ENCODE measurements at regions not wholly inside any gene's neighbourhood (a gene's known extent, or its start where the extent isn't known, plus 50 kb on each side); places are given as distances from the start of the nearest gene placed in this dataset.

GRCh38 chr5:2134543-2135292, 252.0 kb upstream of the IRX4 start:
- Histone ChIP-seq H3K27me3 (peaks cover 0 to 3% (median 3%) of the 10 kb centered on the region in 3 donors), H3K27ac (no peak overlapping the region), H3K36me3 (no peaks in the 10 kb centered on the region), H3K4me3 (no peak overlapping the region), H3K4me1 (no peaks in the 10 kb centered on the region), H3K9me3 (no peaks in the 10 kb centered on the region)
- ATAC-seq: no peak
- in situ Hi-C loops (cut with MboI; ENCODE audit: low sequenced_read_pairs in 4 of 4): no loop called here
- intact Hi-C loops (cut with DNase I; ENCODE audit: low total_unique reads): no loop called here
- DNase-seq: no peak
- TF ChIP-seq POLR2A (IDR thresholded peaks at IDR 0.05): no peak
- TF ChIP-seq CTCF (IDR thresholded peaks at IDR 0.05 in 4 of 5, conservative IDR thresholded peaks at IDR 0.05 in 1 of 5): no peak

DNA sequence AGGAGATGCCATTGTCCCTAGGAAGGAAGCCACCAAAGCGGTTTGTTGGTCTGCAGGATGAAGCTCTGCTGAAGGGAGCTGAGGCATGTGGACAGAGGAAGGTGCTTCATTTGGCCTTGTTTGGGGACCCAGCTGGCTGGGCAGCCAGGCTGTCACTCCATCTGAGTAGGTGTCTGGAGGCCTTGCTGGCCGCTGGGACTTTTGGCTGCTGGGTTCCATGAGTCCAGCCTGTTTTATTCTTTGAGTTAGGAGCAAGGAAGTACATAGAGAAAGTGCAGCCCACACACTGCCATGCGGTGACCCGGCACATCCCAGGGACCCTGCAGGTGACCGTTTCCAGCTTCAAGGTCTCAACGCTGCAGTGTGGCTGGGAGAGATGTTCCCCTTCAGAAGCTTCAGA, 251.2 kb upstream of the IRX4 start:
- TF ChIP-seq CTCF (IDR thresholded peaks at IDR 0.05 in 4 of 5, conservative IDR thresholded peaks at IDR 0.05 in 1 of 5) (no peak), POLR2A (IDR thresholded peaks at IDR 0.05) (no peak)
- no peak for ATAC-seq
- DNase-seq: no peak
- Histone ChIP-seq H3K27ac (no peak overlapping the region), H3K27me3 (peaks cover 0 to 8% (median 3%) of the 10 kb centered on the region in 3 donors), H3K4me3 (no peak overlapping the region), H3K36me3 (no peaks in the 10 kb centered on the region), H3K4me1 (no peaks in the 10 kb centered on the region), H3K9me3 (no peaks in the 10 kb centered on the region)
- intact Hi-C loops (cut with DNase I; ENCODE audit: low total_unique reads) (no loop called here), in situ Hi-C loops (cut with MboI; ENCODE audit: low sequenced_read_pairs in 4 of 4) (no loop called here)

DNA sequence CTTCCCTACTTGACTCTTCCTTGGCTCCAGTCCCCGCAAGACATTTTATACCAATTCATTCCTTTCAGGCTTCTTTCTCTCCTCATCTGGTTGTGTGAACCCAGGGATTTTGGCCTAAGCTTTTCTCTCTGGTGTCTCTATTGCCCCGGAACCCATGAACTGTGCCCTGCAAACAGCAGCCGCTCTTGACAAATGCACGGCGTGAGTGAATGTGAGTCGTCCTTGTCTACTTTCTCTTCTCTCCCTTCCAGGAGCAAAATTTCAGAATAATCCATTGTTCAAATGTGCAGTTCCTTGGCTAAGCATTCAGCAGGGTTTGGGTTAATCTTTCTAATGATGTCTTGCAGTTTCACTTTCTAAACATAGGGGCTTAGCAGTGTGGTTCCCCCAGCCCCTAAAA, 250.4 kb upstream of the IRX4 start:
- ATAC-seq: no peak

DNA sequence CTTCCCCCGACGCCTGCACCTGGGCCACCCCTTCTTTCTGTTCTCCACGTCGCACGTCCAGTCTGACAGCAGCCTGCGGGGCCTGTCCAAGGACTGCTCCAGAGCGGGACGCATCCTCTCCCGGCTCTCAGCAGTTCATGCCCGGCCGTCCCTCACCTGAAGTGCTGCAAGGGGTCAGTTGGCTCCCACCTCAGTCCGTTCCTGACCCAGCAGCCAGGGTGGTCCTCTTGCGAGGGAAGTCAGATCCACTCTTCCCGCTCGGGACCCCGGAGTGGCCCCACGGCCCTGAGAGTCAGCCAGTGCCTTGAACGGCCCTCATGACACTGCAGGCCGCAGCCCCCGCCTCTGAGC, 249.7 kb upstream of the IRX4 start:
- H3K4me1 ChIP-seq: no peaks in the 10 kb centered on the region
- no peak for TF ChIP-seq POLR2A (IDR thresholded peaks at IDR 0.05)
- TF ChIP-seq CTCF (IDR thresholded peaks at IDR 0.05 in 4 of 5, conservative IDR thresholded peaks at IDR 0.05 in 1 of 5): no peak
- ATAC-seq (no peak), DNase-seq (no peak)
- H3K9me3 ChIP-seq: no peaks in the 10 kb centered on the region
- H3K27ac ChIP-seq: no peak overlapping the region
- no peak overlapping the region for H3K4me3 ChIP-seq
- intact Hi-C loops (cut with DNase I; ENCODE audit: low total_unique reads): no loop called here
- in situ Hi-C loops (cut with MboI; ENCODE audit: low sequenced_read_pairs in 4 of 4): no loop called here
- H3K36me3 ChIP-seq: no peaks in the 10 kb centered on the region
- H3K27me3 ChIP-seq: peaks cover 0 to 8% (median 7%) of the 10 kb centered on the region in 3 donors

More for the DNA sequence above, 250.4 kb upstream of the IRX4 start:
- intact Hi-C loops (cut with DNase I; ENCODE audit: low total_unique reads) (no loop called here), in situ Hi-C loops (cut with MboI; ENCODE audit: low sequenced_read_pairs in 4 of 4) (no loop called here)
- no peaks in the 10 kb centered on the region for H3K4me1 ChIP-seq
- H3K4me3 ChIP-seq: no peak overlapping the region
- no peak overlapping the region for H3K27ac ChIP-seq
- no peaks in the 10 kb centered on the region for H3K36me3 ChIP-seq
- peaks cover 0 to 8% (median 7%) of the 10 kb centered on the region in 3 donors for H3K27me3 ChIP-seq
- no peaks in the 10 kb centered on the region for H3K9me3 ChIP-seq
- DNase-seq: no peak
- TF ChIP-seq CTCF (IDR thresholded peaks at IDR 0.05 in 4 of 5, conservative IDR thresholded peaks at IDR 0.05 in 1 of 5): no peak
